GM21619 (cell line): ENCODE measurements at regions not wholly inside any gene's neighbourhood (a gene's known extent, or its start where the extent isn't known, plus 50 kb on each side); places are given as distances from the start of the nearest gene placed in this dataset.

Source experiments
- ATAC-seq: cut with Tn5 transposase; IDR thresholded peaks from one replicate; pipeline ENCODE4 v1.9.1; 2021; ENCODE audit not compliant: unreplicated experiment

- ATAC-seq = no peak
These were observed 66.1 kb downstream of the LEPR start for GRCh38 chr1:65486613-65487012.

GRCh38 chr1:65489481-65489880 lies 69.0 kb downstream of the LEPR start:
- ATAC-seq = no peak

GRCh38 chr1:65490231-65491009 lies 70.0 kb downstream of the LEPR start:
- ATAC-seq = no peak

GRCh38 chr1:65491472-65491871 lies 71.0 kb downstream of the LEPR start:
- ATAC-seq = no peak

GRCh38 chr1:65493802-65494201 lies 73.3 kb downstream of the LEPR start:
- no peak for ATAC-seq

- ATAC-seq = no peak
These were observed 74.2 kb downstream of the LEPR start for GRCh38 chr1:65494671-65495070.

- no peak for ATAC-seq
These were observed 74.7 kb downstream of the LEPR start for GRCh38 chr1:65495137-65495536.

- ATAC-seq = no peak
These were observed 76.9 kb downstream of the LEPR start for GRCh38 chr1:65497256-65497830.

GRCh38 chr1:65503427-65503826 lies 83.0 kb downstream of the LEPR start:
- no peak for ATAC-seq

GRCh38 chr1:65504263-65504662 lies 83.8 kb downstream of the LEPR start:
- no peak for ATAC-seq

GRCh38 chr1:65505547-65506300 lies 85.3 kb downstream of the LEPR start:
- ATAC-seq = no peak

GRCh38 chr1:65508051-65508450 lies 87.6 kb downstream of the LEPR start:
- ATAC-seq = no peak

- ATAC-seq = no peak
These were observed 89.6 kb downstream of the LEPR start for GRCh38 chr1:65509912-65510680.

GRCh38 chr1:65510961-65511360 lies 90.5 kb downstream of the LEPR start:
- no peak for ATAC-seq

GRCh38 chr1:65512383-65512782 lies 91.9 kb downstream of the LEPR start:
- no peak for ATAC-seq

- ATAC-seq = no peak
These were observed 92.7 kb downstream of the LEPR start for GRCh38 chr1:65512967-65513780.

GRCh38 chr1:65514041-65514440 lies 93.6 kb downstream of the LEPR start:
- ATAC-seq = no peak

- no peak for ATAC-seq
These were observed 104.4 kb downstream of the LEPR start for GRCh38 chr1:65524931-65525265.

- no peak for ATAC-seq
These were observed 105.0 kb downstream of the LEPR start for GRCh38 chr1:65525266-65526048.

- ATAC-seq = no peak
These were observed 105.6 kb downstream of the LEPR start for GRCh38 chr1:65526049-65526556.
